HepG2 (cell line): ENCODE measurements at regions not wholly inside any gene's neighbourhood (a gene's known extent, or its start where the extent isn't known, plus 50 kb on each side); places are given as distances from the start of the nearest gene placed in this dataset.

Experiments used
- CBX5 ChIP-seq: sonication (generic); formaldehyde crosslinking; IDR thresholded peaks from 2 replicates; pipeline ENCODE4 v1.4.0; 2020; ENCODE audit warnings: missing genetic modification reagents, borderline replicate concordance
- FOXK2 ChIP-seq: fragments of 450-650 bp; IDR thresholded peaks from 2 replicates; pipeline ENCODE4 v1.6.1; 2016
- NFKB2 ChIP-seq: sonication (generic); formaldehyde crosslinking; IDR thresholded peaks from 2 replicates; pipeline ENCODE4 v1.4.0; 2020; ENCODE audit warnings: missing genetic modification reagents, borderline replicate concordance
- SIN3A ChIP-seq: IDR thresholded peaks from 2 replicates; pipeline ENCODE4 v1.6.1; 2011; ENCODE audit warnings: low read depth, mild to moderate bottlenecking, control low read depth, low read length, borderline replicate concordance
- SP1 ChIP-seq, 2 experiments: fragments of 450-650 bp in 1 of 2; sonication (generic) in 1 of 2; formaldehyde crosslinking in 1 of 2; IDR thresholded peaks; 2 replicates each; pipeline versions ENCODE4 v1.4.0 to v1.6.1; 2016 to 2020; ENCODE audit warnings: missing genetic modification reagents in 1 of 2
- ZNF138 ChIP-seq: sonication (generic); formaldehyde crosslinking; IDR thresholded peaks from 2 replicates; pipeline ENCODE4 v1.5.0; 2020; ENCODE audit warnings: mild to moderate bottlenecking, low read depth, missing genetic modification reagents
- ZNF24 ChIP-seq: fragments of 450-650 bp; IDR thresholded peaks from 2 replicates; pipeline ENCODE4 v1.6.1; 2017; ENCODE audit warnings: antibody characterized with exemption, mild to moderate bottlenecking
- ZNF263 ChIP-seq: sonication (generic); formaldehyde crosslinking; IDR thresholded peaks from 2 replicates; pipeline ENCODE4 v1.4.0; 2020; ENCODE audit warnings: missing genetic modification reagents
- ZNF354B ChIP-seq: sonication (generic); formaldehyde crosslinking; IDR thresholded peaks from 2 replicates; pipeline ENCODE4 v1.8.0; 2022; ENCODE audit warnings: mild to moderate bottlenecking, missing genetic modification reagents
- ZNF766 ChIP-seq: sonication (generic); formaldehyde crosslinking; IDR thresholded peaks from 2 replicates; pipeline ENCODE4 v1.5.0; 2020; ENCODE audit warnings: missing genetic modification reagents, borderline replicate concordance
- TF ChIP-seq, protein P1 (sequence below): sonication (generic); formaldehyde crosslinking; conservative IDR thresholded peaks from 2 replicates; pipeline ENCODE4 v1.8.1; 2023; ENCODE audit warnings: missing genetic modification reagents
- TF ChIP-seq, protein P2 (sequence below): sonication (generic); formaldehyde crosslinking; IDR thresholded peaks from 2 replicates; pipeline ENCODE4 v1.5.0; 2020; ENCODE audit warnings: mild to moderate bottlenecking, missing genetic modification reagents, moderate library complexity
- TF ChIP-seq, protein P3 (sequence below): sonication (generic); formaldehyde crosslinking; IDR thresholded peaks from 2 replicates; pipeline ENCODE4 v1.4.0; 2020; ENCODE audit warnings: missing genetic modification reagents
- TF ChIP-seq, protein P4 (sequence below): sonication (generic); formaldehyde crosslinking; IDR thresholded peaks from 2 replicates; pipeline ENCODE4 v1.8.0; 2022; ENCODE audit warnings: mild to moderate bottlenecking, missing genetic modification reagents; ENCODE audit not compliant: insufficient replicate concordance

DNA sequence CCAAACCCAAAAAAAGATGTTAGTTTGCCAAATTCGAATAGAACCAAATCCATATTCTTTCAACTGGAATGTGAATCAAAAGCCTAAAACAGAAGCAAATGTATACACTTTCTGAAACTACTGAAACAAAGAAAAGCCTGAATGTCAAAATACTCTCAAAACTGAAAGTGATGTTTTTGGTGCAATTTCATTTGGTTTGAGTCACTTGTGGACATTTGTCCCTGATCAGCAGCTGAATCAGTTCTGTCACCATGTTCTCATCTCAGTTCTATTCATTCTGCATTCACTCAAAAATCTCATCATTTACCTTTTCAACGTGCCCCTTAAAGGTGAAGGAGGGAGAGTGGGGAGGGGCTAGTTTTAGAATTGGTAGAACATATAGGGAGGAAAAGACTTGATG lies 266.8 kb downstream of the ABHD5 start:
- TF ChIP-seq SIN3A: no peak
- TF ChIP-seq, protein P1, sequence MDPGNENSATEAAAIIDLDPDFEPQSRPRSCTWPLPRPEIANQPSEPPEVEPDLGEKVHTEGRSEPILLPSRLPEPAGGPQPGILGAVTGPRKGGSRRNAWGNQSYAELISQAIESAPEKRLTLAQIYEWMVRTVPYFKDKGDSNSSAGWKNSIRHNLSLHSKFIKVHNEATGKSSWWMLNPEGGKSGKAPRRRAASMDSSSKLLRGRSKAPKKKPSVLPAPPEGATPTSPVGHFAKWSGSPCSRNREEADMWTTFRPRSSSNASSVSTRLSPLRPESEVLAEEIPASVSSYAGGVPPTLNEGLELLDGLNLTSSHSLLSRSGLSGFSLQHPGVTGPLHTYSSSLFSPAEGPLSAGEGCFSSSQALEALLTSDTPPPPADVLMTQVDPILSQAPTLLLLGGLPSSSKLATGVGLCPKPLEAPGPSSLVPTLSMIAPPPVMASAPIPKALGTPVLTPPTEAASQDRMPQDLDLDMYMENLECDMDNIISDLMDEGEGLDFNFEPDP (CRISPR knock-in tag): no peak
- TF ChIP-seq CBX5 (CRISPR knock-in tag): no peak
- TF ChIP-seq ZNF354B (CRISPR knock-in tag): no peak
- TF ChIP-seq ZNF24: no peak
- no peak for TF ChIP-seq SP1 (IDR thresholded peaks at IDR 0.05)
- TF ChIP-seq SP1 (CRISPR knock-in tag; IDR thresholded peaks at IDR 0.05): no peak
- no peak for TF ChIP-seq ZNF766 (CRISPR knock-in tag)
- TF ChIP-seq NFKB2 (CRISPR knock-in tag): no peak
- TF ChIP-seq, protein P2, sequence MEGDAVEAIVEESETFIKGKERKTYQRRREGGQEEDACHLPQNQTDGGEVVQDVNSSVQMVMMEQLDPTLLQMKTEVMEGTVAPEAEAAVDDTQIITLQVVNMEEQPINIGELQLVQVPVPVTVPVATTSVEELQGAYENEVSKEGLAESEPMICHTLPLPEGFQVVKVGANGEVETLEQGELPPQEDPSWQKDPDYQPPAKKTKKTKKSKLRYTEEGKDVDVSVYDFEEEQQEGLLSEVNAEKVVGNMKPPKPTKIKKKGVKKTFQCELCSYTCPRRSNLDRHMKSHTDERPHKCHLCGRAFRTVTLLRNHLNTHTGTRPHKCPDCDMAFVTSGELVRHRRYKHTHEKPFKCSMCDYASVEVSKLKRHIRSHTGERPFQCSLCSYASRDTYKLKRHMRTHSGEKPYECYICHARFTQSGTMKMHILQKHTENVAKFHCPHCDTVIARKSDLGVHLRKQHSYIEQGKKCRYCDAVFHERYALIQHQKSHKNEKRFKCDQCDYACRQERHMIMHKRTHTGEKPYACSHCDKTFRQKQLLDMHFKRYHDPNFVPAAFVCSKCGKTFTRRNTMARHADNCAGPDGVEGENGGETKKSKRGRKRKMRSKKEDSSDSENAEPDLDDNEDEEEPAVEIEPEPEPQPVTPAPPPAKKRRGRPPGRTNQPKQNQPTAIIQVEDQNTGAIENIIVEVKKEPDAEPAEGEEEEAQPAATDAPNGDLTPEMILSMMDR (CRISPR knock-in tag): no peak
- TF ChIP-seq, protein P3, sequence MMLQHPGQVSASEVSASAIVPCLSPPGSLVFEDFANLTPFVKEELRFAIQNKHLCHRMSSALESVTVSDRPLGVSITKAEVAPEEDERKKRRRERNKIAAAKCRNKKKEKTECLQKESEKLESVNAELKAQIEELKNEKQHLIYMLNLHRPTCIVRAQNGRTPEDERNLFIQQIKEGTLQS (CRISPR knock-in tag): no peak
- no peak for TF ChIP-seq ZNF263
- TF ChIP-seq, protein P4, sequence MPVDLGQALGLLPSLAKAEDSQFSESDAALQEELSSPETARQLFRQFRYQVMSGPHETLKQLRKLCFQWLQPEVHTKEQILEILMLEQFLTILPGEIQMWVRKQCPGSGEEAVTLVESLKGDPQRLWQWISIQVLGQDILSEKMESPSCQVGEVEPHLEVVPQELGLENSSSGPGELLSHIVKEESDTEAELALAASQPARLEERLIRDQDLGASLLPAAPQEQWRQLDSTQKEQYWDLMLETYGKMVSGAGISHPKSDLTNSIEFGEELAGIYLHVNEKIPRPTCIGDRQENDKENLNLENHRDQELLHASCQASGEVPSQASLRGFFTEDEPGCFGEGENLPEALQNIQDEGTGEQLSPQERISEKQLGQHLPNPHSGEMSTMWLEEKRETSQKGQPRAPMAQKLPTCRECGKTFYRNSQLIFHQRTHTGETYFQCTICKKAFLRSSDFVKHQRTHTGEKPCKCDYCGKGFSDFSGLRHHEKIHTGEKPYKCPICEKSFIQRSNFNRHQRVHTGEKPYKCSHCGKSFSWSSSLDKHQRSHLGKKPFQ: no peak
- TF ChIP-seq ZNF138 (CRISPR knock-in tag): no peak
- no peak for TF ChIP-seq FOXK2
